Astrocyte of the spinal cord (primary cell): ENCODE measurements at regions not wholly inside any gene's neighbourhood (a gene's known extent, or its start where the extent isn't known, plus 50 kb on each side); places are given as distances from the start of the nearest gene placed in this dataset.

Experiments
- DNase-seq: peaks from one replicate; pipeline ENCODE4 v3.0.0; 2011; ENCODE audit warnings: low read depth, low spot score
- H3K4me3 ChIP-seq: 2 replicates; pipeline ENCODE4 v1.5.1; 2011; ENCODE audit warnings: low read depth, mild to moderate bottlenecking, low read length, moderate library complexity
- in situ Hi-C: cut with HindIII; loops from 2 replicates; pipeline ENCODE4 v1.10.0; 2017; ENCODE audit warnings: low sequenced_read_pairs
- TF ChIP-seq, protein P1 (sequence below): IDR thresholded peaks from 2 replicates; pipeline ENCODE4 v1.5.1; 2012; ENCODE audit warnings: low read depth, mild to moderate bottlenecking, low read length, inconsistent platforms

DNA sequence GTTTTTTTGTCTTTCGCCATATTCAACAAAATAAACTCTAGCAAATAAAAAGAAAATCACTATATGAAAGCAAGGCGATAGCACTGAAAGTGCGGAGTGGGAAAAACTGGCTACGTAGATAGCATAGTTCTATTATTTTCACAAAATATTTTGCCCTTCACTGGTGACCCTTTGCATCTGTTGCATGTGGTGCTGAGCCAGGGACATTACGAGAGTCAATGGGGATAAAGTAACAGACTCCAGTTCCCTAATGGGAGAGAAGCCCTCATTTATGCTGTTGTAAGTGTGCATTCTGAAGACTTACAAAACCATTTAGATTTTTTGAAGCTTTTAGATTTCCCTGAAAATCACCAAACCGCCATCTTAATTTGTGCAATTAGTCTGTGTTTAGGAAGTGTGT, 501.6 kb downstream of the PPARGC1A start:
- no peak overlapping the region for H3K4me3 ChIP-seq
- TF ChIP-seq, protein P1, sequence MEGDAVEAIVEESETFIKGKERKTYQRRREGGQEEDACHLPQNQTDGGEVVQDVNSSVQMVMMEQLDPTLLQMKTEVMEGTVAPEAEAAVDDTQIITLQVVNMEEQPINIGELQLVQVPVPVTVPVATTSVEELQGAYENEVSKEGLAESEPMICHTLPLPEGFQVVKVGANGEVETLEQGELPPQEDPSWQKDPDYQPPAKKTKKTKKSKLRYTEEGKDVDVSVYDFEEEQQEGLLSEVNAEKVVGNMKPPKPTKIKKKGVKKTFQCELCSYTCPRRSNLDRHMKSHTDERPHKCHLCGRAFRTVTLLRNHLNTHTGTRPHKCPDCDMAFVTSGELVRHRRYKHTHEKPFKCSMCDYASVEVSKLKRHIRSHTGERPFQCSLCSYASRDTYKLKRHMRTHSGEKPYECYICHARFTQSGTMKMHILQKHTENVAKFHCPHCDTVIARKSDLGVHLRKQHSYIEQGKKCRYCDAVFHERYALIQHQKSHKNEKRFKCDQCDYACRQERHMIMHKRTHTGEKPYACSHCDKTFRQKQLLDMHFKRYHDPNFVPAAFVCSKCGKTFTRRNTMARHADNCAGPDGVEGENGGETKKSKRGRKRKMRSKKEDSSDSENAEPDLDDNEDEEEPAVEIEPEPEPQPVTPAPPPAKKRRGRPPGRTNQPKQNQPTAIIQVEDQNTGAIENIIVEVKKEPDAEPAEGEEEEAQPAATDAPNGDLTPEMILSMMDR = no peak
- no peak for DNase-seq
- in situ Hi-C loops = no loop called here

DNA sequence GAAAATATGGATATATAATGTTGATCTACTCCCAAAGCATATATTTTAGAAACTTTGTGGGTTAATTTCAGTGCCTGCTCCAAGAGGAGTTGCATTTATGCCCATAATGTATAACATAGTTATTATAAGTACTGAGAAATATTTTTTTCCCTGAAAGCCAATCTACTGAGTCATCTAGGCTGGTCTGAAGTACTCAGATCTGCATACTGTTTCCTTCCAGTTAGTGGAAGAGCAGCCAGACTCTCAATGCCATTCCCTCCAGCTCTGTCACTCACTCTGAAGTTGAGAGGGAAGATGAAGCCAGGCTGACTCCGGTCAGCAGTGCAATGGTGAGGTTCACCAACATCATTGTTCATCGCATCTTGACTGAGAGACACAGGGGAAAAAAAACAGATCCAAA, 505.1 kb downstream of the PPARGC1A start:
- TF ChIP-seq, protein P1 = no peak
- no peak overlapping the region for H3K4me3 ChIP-seq
- DNase-seq = peak; percentile 59
- in situ Hi-C loops = no loop called here

DNA sequence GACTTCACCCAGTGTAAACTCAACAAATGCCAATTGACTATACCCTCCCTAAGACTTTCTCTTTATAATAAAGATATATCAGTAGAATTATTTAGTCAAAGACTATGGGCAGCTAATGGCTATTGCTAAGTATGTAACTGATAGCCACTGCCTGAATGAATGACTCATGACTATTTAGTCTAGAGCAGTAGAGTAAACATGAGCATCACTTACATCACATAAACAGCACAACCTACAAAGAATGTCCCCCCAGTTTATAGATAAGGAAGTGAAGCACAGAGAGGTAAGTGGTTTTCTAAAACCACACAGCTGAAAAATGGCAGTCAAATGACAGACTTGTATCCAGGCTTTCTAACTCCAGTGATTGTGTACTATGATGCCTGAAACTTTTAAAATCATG, 507.0 kb downstream of the PPARGC1A start:
- no peak overlapping the region for H3K4me3 ChIP-seq
- TF ChIP-seq, protein P1 = no peak
- DNase-seq = peak; percentile 23
- in situ Hi-C loops = no loop called here

- DNase-seq = no peak
- TF ChIP-seq, protein P1 = no peak
- H3K4me3 ChIP-seq = no peak overlapping the region
- in situ Hi-C loops = no loop called here
These were observed 515.6 kb downstream of the PPARGC1A start for GRCh38 chr4:23374259-23374658.

- TF ChIP-seq, protein P1 = no peak
- no peak overlapping the region for H3K4me3 ChIP-seq
- DNase-seq = peak; percentile 75
- in situ Hi-C loops = no loop called here
These were observed 516.6 kb downstream of the PPARGC1A start for GRCh38 chr4:23373261-23373660.

- in situ Hi-C loops = no loop called here
- TF ChIP-seq, protein P1 = no peak
- no peak for DNase-seq
- H3K4me3 ChIP-seq = no peak overlapping the region
These were observed 518.3 kb downstream of the PPARGC1A start for GRCh38 chr4:23371533-23371932.

GRCh38 chr4:23369331-23369730, 520.5 kb downstream of the PPARGC1A start:
- TF ChIP-seq, protein P1 = no peak
- DNase-seq = no peak
- in situ Hi-C loops = no loop called here
- H3K4me3 ChIP-seq = no peak overlapping the region
